Rectal smooth muscle tissue (tissue), 1 donor: ENCODE measurements at regions not wholly inside any gene's neighbourhood (a gene's known extent, or its start where the extent isn't known, plus 50 kb on each side); places are given as distances from the start of the nearest gene placed in this dataset.

Source experiments
- H3K27ac ChIP-seq: one replicate; pipeline ENCODE4 v1.7.0; 2013; ENCODE audit warnings: low read depth, low read length, inconsistent platforms
- H3K27me3 ChIP-seq: one replicate; pipeline ENCODE4 v1.7.0; 2013; ENCODE audit warnings: low read length; ENCODE audit not compliant: control insufficient read depth, insufficient read depth
- H3K36me3 ChIP-seq: one replicate; pipeline ENCODE4 v1.7.0; 2013; ENCODE audit warnings: low read length; ENCODE audit not compliant: control insufficient read depth, insufficient read depth
- H3K4me1 ChIP-seq: one replicate; pipeline ENCODE4 v1.7.0; 2013; ENCODE audit warnings: low read length; ENCODE audit not compliant: control insufficient read depth, insufficient read depth
- H3K4me3 ChIP-seq: one replicate; pipeline ENCODE4 v1.7.0; 2013; ENCODE audit warnings: low read length
- H3K9ac ChIP-seq: one replicate; pipeline ENCODE4 v1.7.0; 2013; ENCODE audit warnings: low read length

DNA sequence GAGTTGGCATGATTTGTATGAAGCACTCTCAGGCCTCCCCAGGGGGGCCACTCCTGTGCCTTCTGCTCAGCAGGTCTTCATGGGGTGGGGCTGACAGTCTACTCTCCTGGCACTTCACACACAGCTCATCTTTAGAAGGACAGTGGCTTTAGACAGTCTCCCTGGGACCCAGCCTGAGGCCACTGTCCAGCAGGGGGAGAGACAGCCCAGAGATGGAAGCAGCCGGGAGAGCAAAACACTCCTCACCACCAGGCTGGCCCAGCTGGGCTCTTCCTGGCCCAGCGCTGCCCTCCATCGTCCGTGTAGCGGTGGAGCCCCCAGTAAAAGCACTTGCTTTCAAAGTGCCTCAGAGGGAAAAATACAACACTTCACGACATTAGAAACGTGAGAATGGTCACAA is 62.0 kb upstream of the CRHR1 start:
- Histone ChIP-seq H3K27ac (no peak overlapping the region), H3K27me3 (no peaks in the 10 kb centered on the region), H3K4me1 (no peaks in the 10 kb centered on the region)

DNA sequence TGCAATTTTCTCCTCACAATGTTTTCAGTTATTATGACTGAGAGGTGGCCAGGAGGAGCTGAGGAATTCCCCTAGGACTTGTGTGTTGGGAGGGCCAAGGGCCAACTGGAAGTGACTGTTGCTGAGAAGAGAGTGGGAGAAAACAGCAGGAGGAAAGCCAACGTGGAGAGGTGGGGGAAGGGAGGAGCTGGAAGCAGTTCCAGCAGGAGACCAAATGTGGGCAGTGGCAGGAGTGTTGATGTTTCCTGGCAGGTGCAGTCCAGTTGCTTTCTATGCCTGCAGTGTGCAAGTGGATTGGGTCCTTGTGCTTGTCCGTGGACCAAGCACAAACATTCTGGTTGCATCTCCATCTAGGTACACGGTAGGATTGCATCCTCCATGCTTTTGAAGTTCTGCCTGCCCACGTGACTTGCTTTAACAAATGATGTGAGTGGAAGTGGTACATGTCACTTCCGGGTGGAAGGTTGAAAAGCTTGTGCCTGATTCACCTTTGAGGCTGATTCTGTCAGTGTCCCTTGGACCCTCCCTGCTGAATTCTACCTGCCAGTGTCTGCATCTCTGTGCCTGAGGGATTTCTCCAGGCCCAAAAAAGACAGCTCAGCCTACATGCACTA is 54.7 kb upstream of the CRHR1 start:
- Histone ChIP-seq H3K27me3 (no peaks in the 10 kb centered on the region), H3K4me3 (no peak overlapping the region), H3K4me1 (no peaks in the 10 kb centered on the region), H3K27ac (no peak overlapping the region), H3K36me3 (no peaks in the 10 kb centered on the region), H3K9ac (no peak overlapping the region)

More for the DNA sequence above, 62.0 kb upstream of the CRHR1 start:
- Histone ChIP-seq H3K36me3 (no peaks in the 10 kb centered on the region), H3K4me3 (no peak overlapping the region), H3K9ac (no peak overlapping the region)

DNA sequence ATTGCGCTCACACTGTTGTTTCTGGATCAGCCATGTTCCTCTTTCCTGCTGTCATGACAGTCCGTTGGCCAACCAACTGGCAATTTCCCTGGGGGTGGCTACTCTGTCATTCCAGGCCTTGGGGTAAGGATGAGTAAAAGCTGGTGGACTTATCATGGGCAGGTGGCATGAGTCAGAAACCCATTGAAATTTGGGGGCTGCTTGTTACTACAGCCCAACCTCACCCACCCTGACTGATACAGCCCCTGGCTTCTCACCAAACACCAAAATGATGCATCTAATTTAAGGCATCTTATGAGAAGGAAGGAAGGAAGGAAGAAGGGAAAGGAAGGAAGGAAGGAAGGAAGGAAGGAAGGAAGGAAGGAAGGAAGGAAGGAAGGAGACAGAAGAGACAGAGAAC is 53.9 kb upstream of the CRHR1 start:
- H3K4me1 ChIP-seq: no peaks in the 10 kb centered on the region
- H3K4me3 ChIP-seq: no peak overlapping the region
- H3K9ac ChIP-seq: no peak overlapping the region
- no peak overlapping the region for H3K27ac ChIP-seq
- H3K27me3 ChIP-seq: no peaks in the 10 kb centered on the region
- no peaks in the 10 kb centered on the region for H3K36me3 ChIP-seq

DNA sequence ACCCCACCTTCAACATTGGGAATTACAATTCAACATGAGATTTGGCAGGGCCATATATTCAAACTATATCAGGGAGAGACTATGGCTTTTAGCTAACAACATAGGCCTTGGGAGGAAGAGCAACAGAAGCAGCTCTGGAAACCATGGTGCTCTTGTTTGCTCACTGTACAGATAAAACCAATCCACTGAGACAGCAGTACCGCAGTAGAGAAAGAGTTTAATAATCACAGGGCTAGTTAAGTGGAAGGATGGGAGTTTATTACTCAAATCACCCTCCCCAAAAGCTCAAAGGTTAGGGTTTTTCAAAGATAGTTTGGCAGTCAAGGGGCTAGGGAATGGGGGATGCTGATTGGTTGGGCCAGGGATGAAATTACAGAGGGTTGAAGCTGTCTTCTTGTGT is 52.7 kb upstream of the CRHR1 start:
- no peak overlapping the region for H3K27ac ChIP-seq
- H3K9ac ChIP-seq: no peak overlapping the region
- no peaks in the 10 kb centered on the region for H3K27me3 ChIP-seq
- no peak overlapping the region for H3K4me3 ChIP-seq
- H3K4me1 ChIP-seq: no peaks in the 10 kb centered on the region
- H3K36me3 ChIP-seq: no peaks in the 10 kb centered on the region

DNA sequence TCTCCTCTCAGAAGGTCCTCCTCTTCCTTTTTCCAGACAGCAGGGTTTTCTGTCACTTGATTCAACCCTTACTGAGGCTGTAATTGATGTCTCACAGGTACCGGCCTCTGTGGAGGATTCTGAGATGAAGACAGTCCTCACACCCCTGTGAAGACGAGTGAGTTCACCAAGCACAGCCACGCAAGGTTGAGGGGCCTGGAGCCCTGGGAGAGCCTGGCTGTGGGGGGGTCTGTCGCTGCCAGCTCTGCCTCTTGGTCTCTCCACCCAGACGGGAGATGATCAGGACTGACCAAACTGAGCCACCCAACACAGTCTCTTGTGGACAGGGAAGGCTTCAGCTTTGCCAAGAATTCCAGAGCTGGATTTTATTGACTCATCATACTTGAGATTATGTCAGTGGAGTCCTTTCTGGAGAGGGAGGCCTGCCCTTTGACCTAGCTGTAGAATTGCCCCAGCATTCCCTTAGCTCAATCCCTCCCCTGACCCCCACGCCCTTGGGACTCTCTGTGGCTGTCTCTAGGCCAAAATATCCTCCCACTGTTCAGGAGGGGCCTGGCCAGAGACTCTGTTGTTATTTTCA is 51.1 kb upstream of the CRHR1 start:
- H3K9ac ChIP-seq: no peak overlapping the region
- no peaks in the 10 kb centered on the region for H3K36me3 ChIP-seq
- no peaks in the 10 kb centered on the region for H3K27me3 ChIP-seq
- H3K27ac ChIP-seq: no peak overlapping the region
- no peak overlapping the region for H3K4me3 ChIP-seq
- no peaks in the 10 kb centered on the region for H3K4me1 ChIP-seq

DNA sequence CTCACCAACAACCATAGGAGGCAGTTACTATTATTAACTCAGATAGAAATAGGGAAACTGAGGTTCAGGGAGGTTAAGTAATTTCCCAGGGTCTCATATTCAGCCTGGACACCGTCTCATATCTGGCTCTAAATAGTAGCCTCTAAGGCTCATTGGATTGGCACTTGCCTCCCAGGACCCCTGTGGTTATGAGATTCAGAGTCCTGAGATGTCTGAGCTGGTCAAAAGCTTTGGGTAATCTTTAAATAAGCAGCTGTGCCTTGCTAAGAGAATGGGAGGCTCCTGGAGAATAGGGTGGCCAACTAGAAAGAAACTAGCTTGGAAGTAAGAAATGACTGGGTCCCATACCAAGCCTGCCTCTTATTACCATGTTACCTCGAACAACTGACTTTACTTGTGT is 50.3 kb upstream of the CRHR1 start:
- no peaks in the 10 kb centered on the region for H3K27me3 ChIP-seq
- H3K9ac ChIP-seq: no peak overlapping the region
- H3K4me1 ChIP-seq: no peaks in the 10 kb centered on the region
- H3K27ac ChIP-seq: no peak overlapping the region
- no peak overlapping the region for H3K4me3 ChIP-seq
- no peaks in the 10 kb centered on the region for H3K36me3 ChIP-seq
